Stimulated activated CD8-positive, alpha-beta memory T cell treated with anti-CD3 and anti-CD28 coated beads, Interleukin-15, amount 100 ng/mL, for 4 hours (primary cell): ENCODE measurements at regions not wholly inside any gene's neighbourhood (a gene's known extent, or its start where the extent isn't known, plus 50 kb on each side); places are given as distances from the start of the nearest gene placed in this dataset.
"Not testable (repeated sequence)": the region's sequence is repeated elsewhere in the genome, so short reads cannot be mapped to it uniquely, and the experiment has no call there.

Experiments
- DNase-seq, 2 donors: peaks; one replicate each; pipeline ENCODE4 v3.0.0-alpha.2; 2020; ENCODE audit warnings: low read depth in 2 of 2

- no peak for DNase-seq
These were observed 141.4 kb downstream of the KCNRG start for GRCh38 chr13:50156561-50157127.

GRCh38 chr13:50158385-50159165 lies 143.3 kb downstream of the KCNRG start:
- DNase-seq, result no peak

DNA sequence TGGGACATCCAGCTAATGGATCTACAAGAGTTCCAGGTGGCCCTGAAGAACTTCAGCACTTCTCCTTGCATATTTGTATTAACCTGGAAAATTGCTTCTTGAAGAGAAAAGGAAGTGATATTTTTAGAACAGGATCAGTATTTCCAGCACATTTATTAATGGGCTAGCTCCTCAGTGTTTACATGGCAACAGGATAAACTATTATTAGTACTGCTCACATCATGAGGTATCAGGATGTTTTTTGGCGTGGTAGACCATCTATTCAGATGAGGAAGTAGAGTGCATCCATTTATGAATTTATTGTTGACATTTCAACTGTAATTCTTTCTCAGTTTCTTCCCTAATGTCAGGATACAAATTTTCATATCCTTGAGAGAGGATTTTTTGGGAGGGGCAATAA lies 144.4 kb downstream of the KCNRG start:
- no peak for DNase-seq

DNA sequence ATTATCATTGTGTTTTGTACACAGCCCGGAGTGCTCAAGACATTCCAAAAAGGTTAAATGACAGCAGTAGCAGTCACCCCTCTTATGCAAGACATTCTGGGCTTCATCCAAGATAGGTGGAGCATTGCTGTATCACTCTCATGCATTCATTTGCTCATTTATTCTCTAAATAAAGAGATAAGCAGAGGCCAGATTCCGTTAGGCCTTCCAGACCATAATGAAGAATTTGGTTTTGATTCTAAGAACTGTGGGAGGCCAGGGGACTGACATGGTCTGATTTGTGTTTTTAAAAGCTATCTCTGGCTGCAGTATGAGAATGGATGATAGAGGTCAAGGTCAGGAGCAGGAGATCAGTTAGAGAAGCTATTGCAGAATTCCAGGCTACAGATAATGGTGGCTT lies 145.8 kb downstream of the KCNRG start:
- no peak for DNase-seq

- DNase-seq, result no peak
These were observed 146.8 kb downstream of the KCNRG start for GRCh38 chr13:50162001-50162400.

DNA sequence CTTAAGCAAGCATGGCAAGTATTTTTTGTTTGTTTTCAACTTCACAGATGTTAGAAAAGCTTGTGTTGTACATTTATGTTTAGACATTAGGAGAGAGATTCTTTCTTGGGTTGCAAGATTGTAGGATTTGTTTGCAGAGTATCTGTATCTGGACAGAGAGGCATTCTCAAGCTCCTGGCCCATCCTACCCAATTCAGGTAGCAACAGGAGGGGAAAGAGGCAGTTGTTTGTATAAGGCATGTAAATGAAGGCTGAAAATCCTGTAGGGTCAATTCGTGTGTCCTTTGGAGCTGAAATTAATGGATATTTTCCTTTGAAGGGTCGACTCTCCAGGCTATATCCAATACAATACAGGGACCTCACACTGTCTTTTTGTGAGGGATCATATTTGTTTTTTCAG lies 147.3 kb downstream of the KCNRG start:
- no peak for DNase-seq

DNA sequence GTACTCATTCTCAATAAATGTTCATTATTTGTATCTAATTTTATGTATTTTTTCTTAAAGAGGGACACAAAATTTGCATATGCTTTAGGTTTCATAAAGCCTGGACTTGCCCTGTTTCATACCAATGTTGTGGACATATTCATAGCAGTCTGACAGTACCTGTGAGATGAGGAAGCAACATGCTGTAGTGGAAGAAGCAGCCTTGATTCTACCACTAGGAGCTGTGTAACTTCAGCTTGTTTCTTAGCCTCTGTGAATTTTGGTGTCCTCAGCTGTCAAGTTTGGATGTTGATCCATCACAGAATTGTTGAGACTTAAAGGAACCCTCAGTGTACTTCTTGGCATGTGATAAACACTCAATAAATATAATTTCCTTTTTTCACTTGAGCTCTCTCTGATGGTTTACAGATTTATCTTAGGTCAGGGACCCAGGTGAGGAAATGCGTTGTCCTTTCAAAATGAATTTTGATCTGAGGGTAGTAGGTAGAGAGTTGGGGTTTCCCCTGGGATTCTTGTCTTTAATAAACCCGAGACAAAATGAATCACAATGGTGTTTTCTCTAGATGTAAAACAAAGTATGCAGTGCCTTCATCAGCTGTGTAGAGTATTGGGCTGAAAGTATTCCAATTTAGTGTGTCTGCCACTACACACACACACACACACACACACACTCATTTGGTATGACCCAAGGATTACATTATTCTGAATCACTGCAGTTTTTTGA lies 152.1 kb downstream of the KCNRG start:
- DNase-seq, result no peak

- DNase-seq, result no peak
These were observed 152.7 kb downstream of the KCNRG start for GRCh38 chr13:50167967-50168366.

DNA sequence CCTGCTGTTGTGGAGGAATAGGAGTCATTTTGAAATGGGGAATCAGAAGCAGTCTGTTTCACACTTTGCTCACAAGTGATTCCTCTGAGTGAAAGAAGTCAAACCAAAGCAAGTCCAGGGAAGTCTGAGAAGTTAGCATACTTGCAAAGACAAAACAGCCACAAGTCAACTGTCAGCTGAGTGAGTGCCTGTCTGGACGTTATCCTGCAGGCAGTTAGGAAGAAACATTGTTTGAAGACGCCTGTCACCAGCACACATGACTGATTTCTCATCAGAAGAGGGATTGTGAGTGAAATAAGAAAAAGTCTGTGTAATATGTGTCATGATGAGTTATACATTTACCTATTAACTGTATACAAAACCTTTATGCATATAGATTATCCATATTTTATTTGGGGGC lies 153.5 kb downstream of the KCNRG start:
- DNase-seq, result no peak

DNA sequence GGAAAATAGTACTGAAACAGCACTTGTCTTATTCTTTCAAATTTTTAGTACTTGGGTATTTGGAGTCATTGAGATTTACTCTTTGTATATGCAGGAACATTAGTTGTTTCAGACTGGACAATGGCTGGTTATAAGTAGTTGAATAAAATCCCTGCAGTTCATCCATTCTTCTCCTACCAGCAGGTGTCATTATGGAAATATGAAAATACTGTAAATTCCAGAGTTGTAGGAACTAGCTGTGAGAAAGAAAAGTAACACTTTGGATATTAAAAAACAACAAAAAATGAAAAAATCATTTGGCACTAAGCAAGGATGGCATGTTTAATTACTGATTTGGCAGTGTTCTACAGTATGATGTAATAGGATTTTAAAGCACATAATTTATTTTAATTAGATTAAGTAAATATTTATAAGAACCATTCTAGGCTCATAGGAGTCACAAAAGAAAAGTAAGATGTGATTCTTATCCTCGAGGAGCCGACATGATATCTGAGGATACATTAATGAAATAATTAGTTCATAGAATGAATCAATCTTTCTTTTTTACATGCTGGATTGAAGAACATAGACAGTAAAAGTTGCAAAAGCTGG lies 155.3 kb downstream of the KCNRG start:
- no peak for DNase-seq

DNA sequence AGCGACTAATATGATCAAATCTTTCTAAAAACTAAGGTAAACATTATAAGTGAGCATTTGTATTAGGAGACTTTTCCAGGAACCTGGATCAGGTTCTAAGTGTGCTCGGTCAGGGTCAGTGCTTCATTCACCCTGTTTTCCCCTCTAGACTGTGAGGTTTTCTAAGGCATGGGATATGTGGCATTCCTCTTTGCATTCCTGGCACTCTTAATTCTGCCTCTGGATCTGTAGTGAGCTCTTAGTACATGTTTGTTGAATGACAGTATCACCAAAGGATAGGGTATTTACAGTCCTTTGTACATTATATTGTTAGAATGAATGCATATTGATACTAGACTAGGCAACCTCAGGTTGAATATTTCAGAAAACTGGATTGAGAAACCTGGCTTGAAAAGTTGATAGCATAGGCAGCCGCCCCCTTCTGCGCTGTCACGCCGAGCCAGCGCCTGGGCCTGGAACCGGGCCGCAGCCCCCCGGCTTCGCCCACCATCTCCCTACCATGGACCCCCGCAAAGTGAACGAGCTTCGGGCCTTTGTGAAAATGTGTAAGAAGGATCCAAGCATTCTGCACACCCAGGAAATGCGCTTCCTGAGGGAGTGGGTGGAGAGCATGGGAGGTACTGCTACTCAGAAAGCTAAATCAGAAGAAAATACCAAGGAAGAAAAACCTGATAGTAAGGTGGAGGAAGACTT lies 156.5 kb downstream of the KCNRG start:
- no peak for DNase-seq

DNA sequence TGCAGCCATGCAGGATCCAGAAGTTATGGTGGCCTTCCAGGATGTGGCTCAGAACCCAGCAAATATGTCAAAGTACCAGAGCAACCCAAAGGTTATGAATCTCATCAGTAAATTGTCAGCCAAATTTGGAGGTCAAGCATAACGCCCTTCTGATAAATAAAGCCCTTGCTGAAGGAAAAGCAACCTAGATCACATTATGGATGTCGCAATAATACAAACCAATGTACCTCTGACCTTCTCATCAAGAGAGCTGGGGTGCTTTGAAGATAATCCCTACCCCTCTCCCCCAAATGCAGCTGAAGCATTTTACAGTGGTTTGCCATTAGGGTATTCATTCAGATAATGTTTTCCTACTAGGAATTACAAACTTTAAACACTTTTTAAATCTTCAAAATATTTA lies 157.8 kb downstream of the KCNRG start:
- not testable (repeated sequence) for DNase-seq

GRCh38 chr13:50174630-50175029 lies 159.4 kb downstream of the KCNRG start:
- no peak for DNase-seq

GRCh38 chr13:50179977-50180376 lies 164.7 kb downstream of the KCNRG start:
- DNase-seq, result no peak

- not testable (repeated sequence) for DNase-seq
These were observed 170.8 kb downstream of the KCNRG start for GRCh38 chr13:50185769-50186763.

DNA sequence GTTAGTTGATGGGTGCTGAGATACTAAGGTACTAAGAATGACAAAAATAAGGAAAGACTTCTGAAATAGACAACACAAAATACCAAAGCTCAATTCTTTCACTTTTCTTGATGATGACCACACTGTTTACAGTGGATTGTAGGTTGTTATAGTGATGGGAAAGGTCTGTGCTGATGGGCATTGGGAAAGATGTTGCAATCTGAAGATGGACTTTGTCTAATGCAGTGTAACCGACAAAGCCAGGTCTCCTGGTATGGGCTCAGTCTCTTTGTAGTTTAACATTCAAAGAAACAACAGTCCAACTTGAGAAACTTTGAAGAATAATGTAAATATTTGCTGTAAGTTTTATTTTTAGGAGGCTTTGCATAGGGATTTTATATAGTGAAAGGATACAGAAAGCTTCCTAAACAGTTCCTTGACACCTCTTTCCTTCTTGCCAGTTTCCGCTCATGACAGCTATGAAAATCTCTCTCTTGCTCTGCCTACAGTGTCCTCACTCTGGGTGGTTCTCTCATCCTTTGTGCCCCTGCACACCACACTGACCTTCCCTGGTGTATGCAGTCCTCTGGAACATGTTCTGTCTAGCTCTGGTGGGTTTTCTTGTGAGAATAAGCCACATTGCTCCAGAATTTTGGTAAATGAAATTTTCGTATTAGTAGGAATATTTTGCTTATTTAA lies 172.2 kb downstream of the KCNRG start:
- DNase-seq, result no peak

DNA sequence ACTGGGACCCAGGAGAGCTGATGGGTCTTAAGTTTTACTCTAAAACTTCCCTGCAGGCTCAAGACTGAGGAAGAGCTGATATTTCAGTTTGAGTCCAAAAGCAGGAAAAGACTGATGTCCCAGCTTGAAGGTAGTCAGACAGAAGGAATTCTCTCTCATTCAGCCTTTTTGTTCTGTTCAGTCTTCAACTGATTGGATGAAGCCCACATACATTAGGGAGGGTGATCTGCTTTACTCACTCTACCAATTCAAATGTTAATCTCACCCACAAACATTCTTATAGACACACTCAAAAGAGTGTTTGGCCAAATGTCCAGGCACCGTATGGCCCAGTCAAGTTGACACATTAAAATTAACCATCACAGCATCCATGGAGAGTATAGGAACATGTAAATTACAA lies 173.5 kb downstream of the KCNRG start:
- no peak for DNase-seq

GRCh38 chr13:50189450-50189849 lies 174.2 kb downstream of the KCNRG start:
- no peak for DNase-seq

DNA sequence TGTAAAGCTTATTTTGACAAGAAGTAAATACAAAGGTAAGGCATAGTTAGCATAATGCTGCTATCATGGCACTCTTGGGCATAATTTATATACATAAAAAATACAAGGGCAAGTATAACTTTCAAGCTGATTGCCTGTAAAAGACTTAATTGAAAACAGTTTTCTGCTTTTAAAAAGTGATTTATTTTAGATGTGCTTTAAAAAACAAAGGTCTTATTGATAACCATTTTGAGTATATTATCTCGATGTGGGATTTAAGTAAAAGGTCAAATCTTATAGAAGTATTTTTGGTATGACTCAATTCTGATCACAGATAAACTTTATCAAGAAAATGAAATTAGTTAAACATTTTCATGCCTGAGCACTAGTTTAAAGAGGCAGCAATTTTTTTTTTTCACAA lies 175.8 kb downstream of the KCNRG start:
- DNase-seq, result no peak

- no peak for DNase-seq
These were observed 177.1 kb downstream of the KCNRG start for GRCh38 chr13:50192272-50192813.
